Loucy (cell line): ENCODE measurements at regions not wholly inside any gene's neighbourhood (a gene's known extent, or its start where the extent isn't known, plus 50 kb on each side); places are given as distances from the start of the nearest gene placed in this dataset.

Experiments
- CTCF ChIP-seq: fragments of 200-600 bp; sonication (generic); conservative IDR thresholded peaks from 2 replicates; pipeline ENCODE4 v1.5.1; 2014; ENCODE audit warnings: mild to moderate bottlenecking, antibody characterized with exemption, low read length
- EZH2phosphoT487 ChIP-seq: fragments of 200-600 bp; IDR thresholded peaks from 2 replicates; pipeline ENCODE4 v1.6.1; 2018; ENCODE audit warnings: antibody characterized with exemption, mild to moderate bottlenecking, moderate library complexity, borderline replicate concordance

- TF ChIP-seq EZH2phosphoT487 (no peak), CTCF (no peak)
These were observed 188.4 kb downstream of the ACER2 start for GRCh38 chr9:19597176-19597575.
